Ramos (cell line): ENCODE measurements at regions not wholly inside any gene's neighbourhood (a gene's known extent, or its start where the extent isn't known, plus 50 kb on each side); places are given as distances from the start of the nearest gene placed in this dataset.

Source experiments
- in situ Hi-C: fragments of 300-500 bp; cut with MboI; formaldehyde crosslinking; loops from one replicate; pipeline ENCODE4 v1.14.3; 2022; ENCODE audit warnings: low sequenced_read_pairs; ENCODE audit not compliant: unreplicated experiment

DNA sequence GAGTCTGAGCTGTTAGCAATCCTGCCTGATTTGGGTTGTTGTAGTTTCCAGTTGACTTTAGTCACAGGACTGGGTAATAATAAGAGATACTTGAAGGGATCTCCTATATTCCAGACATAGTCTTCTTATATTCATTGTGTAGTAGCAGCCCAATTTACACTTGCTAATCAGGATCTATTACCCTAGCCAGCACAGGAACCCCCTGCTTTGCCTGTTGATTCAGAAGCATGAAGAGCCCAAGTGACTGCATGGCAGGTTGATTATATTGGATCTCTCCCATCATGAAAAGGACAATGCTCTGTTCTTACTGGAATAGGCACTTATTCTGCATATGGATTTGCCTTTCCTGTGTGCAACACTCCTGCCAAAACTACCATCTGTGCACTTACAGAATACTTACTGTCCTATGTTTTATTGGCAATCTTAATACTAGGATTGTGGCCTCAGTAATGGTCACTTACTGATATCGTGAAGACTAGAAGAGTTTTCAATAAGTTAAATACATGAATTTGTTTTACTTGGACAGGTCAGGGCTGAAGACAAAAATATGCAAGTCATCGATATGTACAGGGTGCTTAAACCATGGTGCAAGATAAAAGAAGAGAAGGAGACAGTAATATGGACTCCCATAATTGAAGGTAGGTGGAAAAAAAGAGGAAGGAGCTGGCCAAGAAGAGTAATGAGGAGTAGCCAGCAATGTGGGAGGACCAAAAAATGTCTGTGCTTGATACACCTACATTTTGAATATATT lies 304.1 kb downstream of the MCTP2 start:
- in situ Hi-C loops: no loop called here

DNA sequence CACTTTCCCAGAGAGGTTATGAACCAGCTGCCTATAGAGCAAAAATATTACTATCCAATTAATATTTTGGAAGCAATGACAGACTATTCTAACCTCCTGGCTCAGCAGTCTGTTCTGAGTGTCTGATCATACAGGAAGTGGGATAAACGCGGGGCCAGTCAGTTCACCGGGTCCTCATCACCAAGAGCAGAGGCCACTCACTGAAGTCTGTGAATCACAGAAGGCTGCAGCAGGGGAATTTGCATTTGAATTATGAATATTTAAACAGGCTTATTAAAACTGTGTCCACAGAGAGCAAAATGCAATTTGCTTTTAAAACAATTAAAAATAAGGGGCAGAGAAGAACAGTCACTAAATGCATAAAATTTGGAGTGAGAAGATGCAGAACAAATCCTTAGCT lies 305.2 kb downstream of the MCTP2 start:
- in situ Hi-C loops: no loop called here

DNA sequence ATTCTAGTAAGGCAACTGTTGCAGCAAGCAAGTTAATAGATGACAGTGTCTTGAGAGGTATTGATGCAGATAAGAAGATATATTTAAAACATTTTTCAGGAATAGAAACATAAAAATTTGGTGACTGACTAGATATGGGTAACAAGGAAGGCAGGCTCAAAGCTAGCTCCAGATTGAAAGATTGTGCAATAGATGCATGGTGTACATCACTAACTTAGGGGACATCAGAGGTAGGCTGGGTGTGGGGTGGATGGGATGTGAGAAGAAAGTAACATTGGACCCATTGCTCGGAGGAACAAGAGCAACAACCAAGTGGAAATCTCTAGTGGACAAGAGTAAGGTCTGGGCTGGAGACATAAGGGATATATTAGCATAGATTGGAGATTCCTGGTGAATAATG lies 306.9 kb downstream of the MCTP2 start:
- in situ Hi-C loops: no loop called here

DNA sequence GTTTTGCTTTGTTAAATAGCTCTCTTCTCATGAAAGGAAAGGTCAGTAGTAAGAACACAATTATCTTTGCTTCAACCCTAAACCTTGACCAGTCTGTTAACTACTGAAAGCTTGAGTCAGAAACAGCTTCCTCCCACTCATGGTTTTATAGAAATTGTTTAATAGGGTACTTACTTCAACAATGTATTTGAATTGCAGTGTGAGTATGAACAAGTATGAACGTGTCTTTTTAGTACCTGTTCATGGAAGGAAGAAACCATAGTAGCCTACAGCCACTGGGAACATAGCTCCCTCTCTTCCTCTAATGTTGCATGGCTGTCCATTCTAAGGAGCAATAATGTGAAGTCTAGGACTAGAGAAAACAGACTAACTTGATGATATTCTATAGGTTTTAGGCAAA lies 311.0 kb downstream of the MCTP2 start:
- in situ Hi-C loops: no loop called here

DNA sequence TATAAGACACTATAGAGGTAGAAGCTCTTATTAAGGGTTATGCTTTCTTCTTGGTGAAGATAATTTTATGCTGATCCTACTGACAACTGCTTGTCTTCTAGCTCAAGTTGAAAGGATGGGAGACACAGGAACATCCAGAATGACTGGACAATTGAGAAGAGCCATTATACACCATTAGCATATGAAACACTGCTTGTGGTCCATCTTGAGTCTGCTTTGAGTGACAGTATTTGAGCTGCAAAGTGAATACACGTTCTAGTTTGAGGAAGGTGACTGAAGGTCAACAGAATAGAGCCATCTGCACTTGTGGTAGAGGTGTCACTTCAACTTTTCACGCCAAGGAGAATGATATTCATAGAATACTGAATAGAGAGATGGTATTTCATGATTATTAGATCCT lies 315.4 kb downstream of the MCTP2 start:
- in situ Hi-C loops: no loop called here

DNA sequence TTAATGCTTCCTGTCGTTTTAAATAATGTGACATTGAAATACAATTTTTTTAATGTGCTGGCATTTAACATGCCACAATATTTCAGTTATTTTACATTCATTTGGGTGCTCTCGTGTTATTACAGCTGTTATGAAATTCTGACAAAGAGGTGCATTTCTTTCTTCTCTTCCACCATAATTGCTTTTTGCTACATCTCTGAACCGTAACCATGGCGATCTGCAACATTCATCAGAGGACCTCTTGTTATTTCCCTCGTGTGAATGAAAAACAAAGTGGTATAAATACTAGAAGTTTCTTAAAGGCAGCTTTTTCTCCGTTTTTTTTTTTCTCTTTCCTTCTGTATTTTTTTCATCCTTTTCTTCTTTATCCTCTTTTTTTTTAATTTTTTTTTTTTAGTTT lies 316.4 kb downstream of the MCTP2 start:
- in situ Hi-C loops: no loop called here

DNA sequence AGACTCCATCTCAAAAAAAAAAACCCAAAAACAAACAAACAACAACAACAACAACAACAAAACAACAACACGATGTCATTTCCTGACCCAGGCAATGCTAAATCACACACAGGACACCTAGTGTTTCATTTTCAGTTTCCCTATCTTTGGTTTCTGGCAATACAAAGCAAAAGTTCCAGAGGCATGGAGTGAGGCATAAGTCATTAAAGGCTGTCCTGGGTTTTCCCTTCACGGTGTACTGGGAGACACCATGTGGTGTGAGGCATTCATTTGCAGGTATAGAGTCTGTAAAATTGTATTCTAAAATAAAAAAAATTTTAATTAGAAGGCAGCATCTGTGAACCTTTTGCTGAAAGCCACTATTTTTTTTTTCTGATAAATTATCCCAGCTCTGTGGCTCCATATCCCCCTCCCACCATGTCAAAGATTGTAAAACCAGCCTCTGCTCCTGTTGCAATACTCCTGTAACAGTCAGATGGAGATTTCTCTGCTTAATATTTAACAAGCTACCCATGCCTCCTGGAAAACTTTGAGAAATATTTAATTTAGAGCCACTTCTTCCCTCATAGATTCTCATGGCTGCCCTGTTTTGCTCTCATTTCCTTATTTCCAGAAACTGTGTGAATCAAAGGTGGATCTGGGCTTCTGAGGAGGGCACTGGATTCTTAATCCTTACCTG lies 324.6 kb downstream of the MCTP2 start:
- in situ Hi-C loops: loop anchor here (25.0 kb wide), 1 partner anchor 419 kb away; no protein-coding TSS in a partner anchor

DNA sequence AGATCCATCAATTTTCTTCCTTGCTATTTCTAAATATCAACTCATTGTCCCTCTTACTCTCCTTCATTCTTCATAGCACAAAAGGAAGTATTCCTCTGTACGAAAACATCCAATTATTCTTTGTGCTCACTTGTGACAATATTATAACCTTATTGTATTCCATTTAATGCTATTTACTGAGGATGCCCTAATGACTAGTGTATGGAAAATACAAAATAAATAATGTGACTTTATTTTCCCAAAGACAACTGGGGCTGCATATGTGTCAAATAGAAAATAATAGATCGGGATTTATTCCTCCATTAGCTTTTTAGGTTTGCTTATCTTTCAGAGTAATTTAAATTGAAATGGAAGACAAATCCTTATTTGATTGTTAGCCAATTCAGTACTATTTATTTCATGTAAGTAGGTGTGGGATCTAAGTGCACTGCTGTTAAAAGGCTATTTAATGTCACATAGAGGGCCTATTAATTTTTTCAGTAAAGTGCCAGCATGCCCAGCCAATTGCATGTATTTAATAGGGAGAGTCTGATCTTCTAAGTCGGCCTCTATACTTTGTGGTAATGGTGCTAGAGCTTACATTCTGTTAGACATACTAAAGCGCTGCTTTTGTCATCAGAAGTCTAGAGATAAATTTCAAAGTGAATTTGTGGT lies 329.8 kb downstream of the MCTP2 start:
- in situ Hi-C loops: loop anchor here (25.0 kb wide), 1 partner anchor 424 kb away; no protein-coding TSS in a partner anchor

DNA sequence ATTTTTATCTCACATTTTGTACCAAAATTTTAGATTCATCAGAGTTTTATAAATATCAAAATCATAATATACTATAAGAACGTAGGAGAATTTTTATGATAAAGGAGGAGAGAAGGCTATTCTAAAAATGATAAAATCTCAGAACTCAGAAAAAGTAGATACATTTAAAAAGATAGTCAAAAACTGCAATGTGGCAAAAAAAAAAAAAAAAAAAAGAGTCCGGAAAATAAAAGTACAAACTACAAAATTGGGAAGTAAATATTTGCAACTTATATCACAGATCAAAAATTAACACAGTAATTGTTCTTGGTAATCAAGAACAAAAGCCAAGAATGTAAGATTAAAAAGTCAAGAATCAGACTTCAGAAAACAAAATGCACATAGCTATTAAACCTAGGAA lies 332.1 kb downstream of the MCTP2 start:
- in situ Hi-C loops: loop anchor here (25.0 kb wide), 1 partner anchor 426 kb away; no protein-coding TSS in a partner anchor

DNA sequence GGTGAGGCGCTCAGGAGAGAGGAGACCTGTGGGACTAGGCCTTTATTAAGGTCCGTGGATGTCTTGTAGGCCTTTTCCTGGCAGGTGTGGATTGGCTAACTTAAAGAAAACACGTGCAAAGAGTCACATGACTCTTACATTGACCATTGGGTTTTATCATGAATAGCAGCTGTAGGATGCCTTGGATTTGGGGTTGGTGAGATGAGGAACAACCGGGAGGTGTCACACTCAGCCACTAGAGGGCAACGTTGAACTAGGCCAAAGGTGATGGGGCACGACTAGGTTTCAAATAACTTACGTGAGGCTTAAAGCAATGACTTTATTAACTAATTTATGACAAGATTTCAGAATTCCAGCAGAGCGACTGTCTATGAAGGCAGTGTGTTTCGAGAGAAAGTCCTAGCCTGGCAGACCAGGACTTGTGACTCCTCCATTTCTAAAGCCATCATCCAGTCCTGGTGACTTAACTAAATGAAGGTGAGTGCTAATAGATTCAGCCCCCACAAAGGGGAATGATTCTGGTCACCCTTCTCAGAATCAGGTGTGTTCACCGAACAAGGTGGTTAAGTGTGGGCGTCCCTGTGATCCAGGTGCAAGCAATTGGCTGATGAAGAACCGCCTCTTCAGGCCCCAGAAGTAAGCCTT lies 345.6 kb downstream of the MCTP2 start:
- in situ Hi-C loops: no loop called here

DNA sequence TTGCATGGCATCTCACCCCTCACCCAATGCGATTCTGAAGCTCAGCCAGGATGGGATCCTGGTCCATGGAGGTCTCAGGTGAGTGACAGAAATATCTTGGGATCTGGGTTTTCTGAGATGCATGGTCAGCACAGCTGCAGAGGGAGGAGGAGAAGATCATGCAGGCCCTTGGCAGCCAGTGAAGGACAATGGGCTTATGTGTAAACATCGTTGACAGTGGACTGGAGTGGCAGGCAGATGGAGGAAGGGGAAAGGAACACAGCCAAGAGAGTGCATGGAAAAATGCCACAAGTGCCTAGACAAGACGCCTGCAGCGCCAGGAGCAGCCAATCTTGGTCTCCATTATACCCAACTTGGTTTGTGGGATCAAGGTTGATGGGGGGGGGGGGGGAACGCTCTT lies 347.9 kb downstream of the MCTP2 start:
- in situ Hi-C loops: no loop called here

DNA sequence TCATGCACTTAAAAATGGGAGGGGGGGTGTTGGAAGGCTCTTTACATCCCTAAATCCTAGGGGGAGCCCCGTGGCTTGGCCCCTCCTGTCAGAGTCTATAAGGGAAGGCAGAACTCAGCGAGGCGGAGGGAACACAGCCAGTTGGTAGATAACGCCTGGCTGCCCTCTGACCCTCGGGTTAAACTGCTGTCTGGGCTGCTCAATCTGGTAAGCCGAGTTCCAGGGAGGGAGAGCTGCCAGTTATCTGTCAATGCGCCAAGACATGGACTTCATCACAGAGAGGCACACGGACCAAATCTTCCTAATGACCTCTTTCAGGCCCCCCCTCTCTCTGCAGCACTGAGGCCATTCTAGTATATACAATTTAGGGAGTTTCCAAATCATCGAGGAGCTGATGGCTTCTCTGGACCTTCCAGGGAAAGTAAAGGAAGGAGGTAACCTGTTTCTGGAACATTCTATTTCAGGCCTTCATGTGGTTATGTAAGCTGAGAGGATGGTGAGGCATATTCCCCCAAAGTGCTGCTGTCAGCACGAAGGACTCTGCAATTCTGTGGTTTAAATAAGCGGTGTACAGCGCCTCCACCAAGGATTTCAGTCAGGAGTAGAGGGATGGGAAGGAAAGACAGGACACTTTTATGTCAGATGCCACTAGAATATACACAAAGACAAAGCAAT lies 349.0 kb downstream of the MCTP2 start:
- in situ Hi-C loops: no loop called here

DNA sequence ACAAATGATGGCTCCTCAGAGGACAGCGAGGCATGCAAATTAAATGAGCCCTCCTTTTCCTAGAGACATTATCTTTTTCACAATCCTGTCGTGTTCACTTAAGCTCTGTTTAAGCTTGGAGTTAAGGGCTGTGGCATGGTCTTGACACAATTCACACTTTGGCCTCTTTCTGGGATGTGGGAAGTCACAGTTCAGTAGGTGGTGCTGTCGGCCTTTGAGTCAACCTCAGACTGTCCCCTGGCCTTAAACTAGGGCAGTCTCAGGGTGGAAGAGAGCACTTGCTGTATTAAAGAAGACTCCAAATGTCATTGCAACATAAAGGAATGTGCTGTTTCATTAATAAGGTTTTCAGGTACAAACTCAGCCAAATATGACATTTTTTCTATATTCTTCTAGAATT lies 351.0 kb downstream of the MCTP2 start:
- in situ Hi-C loops: no loop called here

DNA sequence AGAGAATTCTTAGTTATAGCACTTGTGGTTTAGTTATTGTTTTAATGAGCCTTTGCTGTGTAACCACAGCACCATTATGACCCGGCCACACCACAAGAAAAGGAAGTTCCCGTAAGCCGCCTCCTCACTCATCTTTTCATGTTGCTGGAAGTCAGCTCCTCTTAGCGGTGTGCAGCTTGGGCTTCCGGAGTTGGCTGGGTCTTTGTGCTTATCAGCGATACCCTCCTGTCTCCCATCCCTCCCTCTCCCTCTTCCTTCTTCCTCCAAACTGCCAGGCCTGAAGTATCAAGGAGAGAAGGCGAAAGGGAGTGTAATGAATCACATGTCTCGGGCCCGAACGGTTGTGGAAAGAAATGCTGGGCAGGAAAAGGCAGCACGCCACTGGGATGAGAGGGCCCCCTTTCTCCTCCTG lies 353.5 kb downstream of the MCTP2 start:
- in situ Hi-C loops: no loop called here

DNA sequence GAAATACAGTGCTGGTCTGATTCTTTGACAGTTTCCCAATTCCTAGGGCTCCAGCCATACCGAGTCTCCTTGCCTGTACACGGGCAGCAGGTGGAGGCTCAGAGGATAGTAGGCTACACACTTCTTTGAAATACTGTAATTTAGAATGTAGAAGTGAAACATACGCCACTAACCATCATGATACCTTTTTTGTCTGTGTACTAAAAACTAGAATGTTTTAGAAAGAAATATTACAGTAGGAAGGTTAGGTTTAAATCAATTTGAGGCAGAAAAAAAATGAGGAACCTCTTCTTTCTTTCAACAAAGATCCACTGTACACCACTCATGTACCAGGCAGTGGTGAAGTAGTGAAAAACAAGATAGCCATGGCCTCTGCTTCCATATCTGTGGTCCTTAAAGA lies 354.7 kb downstream of the MCTP2 start:
- in situ Hi-C loops: no loop called here

DNA sequence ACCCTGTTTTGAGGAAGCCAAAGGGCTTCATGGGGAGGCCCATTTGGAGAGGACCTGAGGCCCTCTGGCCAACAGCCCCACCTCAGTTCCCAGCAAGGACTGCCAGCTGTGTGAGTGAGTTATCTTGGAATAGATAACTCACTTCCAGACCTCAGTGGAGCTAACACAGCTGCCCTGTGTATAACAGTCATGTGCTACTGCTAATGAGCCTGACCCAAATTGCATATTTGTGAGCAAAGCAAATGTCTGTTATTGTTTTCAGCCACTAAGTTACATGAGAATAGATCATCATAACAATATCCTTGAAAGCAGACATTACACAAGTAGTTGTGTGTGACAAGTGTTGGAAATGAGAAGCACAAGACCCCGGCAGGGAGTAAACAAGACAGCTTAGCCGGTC lies 355.8 kb downstream of the MCTP2 start:
- in situ Hi-C loops: no loop called here

DNA sequence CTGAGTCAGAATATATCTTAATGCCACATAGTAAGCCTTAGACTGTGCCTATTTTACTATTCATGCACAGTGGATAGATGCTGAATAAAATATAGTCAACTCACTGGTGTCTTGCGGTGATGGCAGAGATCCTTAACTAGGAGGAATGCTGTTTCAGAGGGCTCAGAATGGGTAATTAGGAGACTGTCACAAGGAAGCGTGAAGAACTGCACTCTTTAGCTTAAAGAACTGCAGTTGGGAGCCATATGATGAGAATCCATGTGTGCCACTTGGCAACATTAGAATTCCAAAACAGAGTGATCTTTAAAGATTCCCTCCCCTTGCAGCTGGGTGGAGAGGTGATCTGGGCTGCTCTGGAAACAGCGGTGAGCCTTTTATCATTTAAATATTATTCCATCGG lies 357.6 kb downstream of the MCTP2 start:
- in situ Hi-C loops: no loop called here

DNA sequence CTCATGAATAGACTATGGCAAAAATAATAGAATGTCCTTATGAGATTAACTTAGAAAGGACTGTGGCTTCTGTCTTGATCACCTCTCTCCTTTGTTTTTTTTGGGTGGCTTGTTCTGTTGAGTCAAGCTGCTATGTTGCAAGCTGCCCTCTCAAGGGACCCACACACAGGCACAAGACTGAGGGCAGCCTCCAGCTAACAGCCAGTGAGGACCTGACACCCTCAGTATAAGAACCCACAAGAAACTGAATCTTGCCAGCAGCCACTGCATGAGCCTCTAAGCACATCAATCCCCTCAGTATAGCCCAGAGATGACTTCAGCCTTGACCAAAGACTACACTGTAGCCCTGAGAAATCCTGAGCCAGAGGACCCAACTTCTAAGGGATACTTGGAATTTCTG lies 361.1 kb downstream of the MCTP2 start:
- in situ Hi-C loops: no loop called here

DNA sequence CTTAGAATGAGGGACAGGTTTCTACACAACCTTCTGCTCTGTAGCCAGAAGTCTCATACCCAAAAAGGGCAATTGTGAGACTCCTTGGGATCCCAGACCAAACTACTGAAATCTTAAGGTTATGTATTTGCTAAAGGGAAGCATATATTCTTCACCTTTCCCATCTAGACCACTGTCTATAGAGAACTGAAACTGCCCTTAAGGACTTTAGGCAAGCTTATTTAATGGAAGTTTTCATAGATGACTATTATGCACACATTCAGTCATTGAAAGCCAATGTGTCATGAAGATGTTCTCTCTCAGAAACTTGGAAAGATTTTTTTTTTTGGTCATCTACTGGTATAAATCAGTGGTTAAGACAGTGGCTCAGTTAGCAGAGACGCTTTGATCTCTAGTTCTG lies 365.3 kb downstream of the MCTP2 start:
- in situ Hi-C loops: no loop called here

DNA sequence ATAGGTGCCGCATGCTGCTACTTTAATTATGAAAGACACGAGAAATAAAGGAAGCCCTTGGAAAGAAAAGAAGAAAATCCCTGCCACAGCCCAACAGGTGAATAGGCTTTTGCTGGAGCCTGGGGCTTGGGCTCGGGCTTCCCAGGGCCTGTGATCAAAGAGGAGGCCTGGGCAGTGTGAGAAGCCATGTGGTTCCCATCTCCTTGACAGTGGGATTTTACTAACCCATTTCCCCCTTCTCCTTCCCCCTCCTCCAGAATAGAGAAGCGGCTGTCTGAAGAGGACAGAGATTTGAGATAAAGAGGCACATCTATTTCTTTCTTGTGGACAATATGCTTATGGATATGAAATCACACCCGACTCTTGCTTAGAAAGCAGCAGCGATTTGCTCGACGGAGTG lies 369.1 kb downstream of the MCTP2 start:
- in situ Hi-C loops: no loop called here
